Stomach smooth muscle (tissue), 2 donors: ENCODE measurements at regions not wholly inside any gene's neighbourhood (a gene's known extent, or its start where the extent isn't known, plus 50 kb on each side); places are given as distances from the start of the nearest gene placed in this dataset.

Source experiments
- H3K27ac ChIP-seq: one replicate; pipeline ENCODE4 v1.7.0; 2013; ENCODE audit warnings: mild to moderate bottlenecking, low read length, inconsistent platforms
- H3K27me3 ChIP-seq, 2 donors: one replicate each; pipeline ENCODE4 v1.7.0; 2013; ENCODE audit warnings: low read length in 2 of 2; ENCODE audit not compliant: insufficient read depth in 2 of 2, control insufficient read depth in 1 of 2
- H3K36me3 ChIP-seq, 2 donors: one replicate each; pipeline ENCODE4 v1.7.0; 2013; ENCODE audit warnings: low read length in 2 of 2; ENCODE audit not compliant: control insufficient read depth in 2 of 2, insufficient read depth in 2 of 2
- H3K4me1 ChIP-seq: one replicate; pipeline ENCODE4 v1.7.0; 2013; ENCODE audit warnings: low read length; ENCODE audit not compliant: control insufficient read depth, insufficient read depth
- H3K4me3 ChIP-seq, 2 donors: one replicate each; pipeline ENCODE4 v1.7.0; 2013; ENCODE audit warnings: low read length in 2 of 2
- H3K9ac ChIP-seq, 2 donors: one replicate each; pipeline ENCODE4 v1.7.0; 2013; ENCODE audit warnings: low read length in 2 of 2, mild to moderate bottlenecking in 1 of 2
- H3K9me3 ChIP-seq, 2 donors: one replicate each; pipeline ENCODE4 v1.7.0; 2013; ENCODE audit warnings: low read length in 2 of 2; ENCODE audit not compliant: control insufficient read depth in 2 of 2
- donor health status: healthy.
- donor health status: Pancreatic carcinoma.

DNA sequence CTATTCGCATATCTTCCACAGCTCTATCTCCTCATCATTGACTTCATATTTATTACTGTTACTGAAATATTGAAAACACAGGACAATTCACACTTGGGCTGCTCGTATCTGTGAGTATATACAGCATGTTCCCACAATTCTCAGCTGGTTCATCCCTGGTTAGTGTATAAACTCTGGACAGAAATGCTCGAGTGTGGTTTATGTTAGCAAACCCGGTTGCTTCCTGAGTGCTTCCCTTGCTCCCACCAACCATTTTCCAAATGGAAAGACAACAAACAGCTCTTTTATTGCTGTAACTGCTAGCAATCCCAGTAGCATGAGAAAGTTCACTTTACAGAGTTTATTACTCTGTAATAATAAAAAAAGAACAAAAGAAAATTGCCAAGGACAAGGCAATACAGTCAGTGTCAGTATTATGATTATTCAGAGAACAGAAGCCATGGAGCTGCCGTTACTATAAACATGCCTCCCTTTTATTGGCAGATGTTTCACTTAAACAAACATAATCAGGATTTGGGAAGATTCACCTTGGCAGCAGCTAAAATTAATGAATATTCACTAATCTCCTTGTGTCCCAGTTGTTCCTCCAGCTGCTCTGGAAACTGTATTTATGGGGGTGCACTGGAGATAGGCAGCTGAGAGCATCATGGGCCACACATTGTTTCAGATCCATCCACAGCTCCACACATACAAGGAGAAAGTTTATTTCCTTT lies 134.1 kb upstream of the GUCY1A1 start:
- Histone ChIP-seq H3K9me3 (no peaks in the 10 kb centered on the region), H3K4me3 (peak overlapping the region in 1 of 2 donors; percentile 9), H3K4me1 (peaks cover 2% of the 10 kb centered on the region), H3K36me3 (no peaks in the 10 kb centered on the region), H3K27ac (peak overlapping the region; percentile 32), H3K9ac (no peak overlapping the region), H3K27me3 (no peaks in the 10 kb centered on the region)

DNA sequence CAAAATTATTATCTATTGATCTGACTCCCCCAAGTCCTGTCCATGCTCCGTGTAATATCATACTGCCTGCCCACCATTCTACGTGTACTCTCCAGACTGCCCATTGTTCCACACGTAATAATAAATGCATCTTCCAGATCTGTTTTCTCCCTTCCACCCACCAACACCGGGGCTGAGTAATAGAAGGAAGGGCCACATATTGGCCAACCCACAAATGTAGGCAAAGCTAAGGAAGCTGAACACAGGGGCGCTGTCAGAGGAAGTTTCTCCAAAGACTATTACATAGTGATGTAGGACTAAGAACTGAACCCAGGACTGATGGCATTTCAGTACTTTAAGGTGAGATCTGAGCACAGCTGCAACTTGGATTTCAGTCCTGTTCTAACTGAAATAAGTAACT lies 135.8 kb upstream of the GUCY1A1 start:
- Histone ChIP-seq H3K36me3 (no peaks in the 10 kb centered on the region), H3K9me3 (no peaks in the 10 kb centered on the region), H3K9ac (no peak overlapping the region), H3K4me1 (peaks cover 4% of the 10 kb centered on the region), H3K4me3 (no peak overlapping the region), H3K27ac (no peak overlapping the region), H3K27me3 (no peaks in the 10 kb centered on the region)

DNA sequence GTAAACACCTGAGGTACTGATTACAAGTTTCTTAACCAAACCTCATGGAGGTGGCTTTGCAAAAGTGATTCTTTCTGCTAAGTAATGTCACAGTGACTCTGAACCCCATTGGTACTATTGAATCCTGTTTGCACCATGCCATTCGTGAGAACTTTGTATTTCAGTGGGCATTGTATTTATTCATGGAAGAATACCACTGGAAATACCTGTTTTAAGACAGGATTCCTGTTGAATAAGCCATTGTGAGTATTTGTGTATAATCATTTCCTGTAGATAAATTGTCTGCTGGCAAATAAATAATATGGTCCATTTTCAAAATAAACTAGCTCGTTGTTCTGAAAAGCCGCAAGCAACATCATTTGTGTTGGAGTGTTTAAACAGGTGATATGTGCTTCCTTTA lies 136.4 kb upstream of the GUCY1A1 start:
- H3K27me3 ChIP-seq, result no peaks in the 10 kb centered on the region
- peaks cover 4% of the 10 kb centered on the region for H3K4me1 ChIP-seq
- H3K27ac ChIP-seq, result no peak overlapping the region
- no peaks in the 10 kb centered on the region for H3K9me3 ChIP-seq
- H3K36me3 ChIP-seq, result no peaks in the 10 kb centered on the region
- H3K4me3 ChIP-seq, result no peak overlapping the region
- H3K9ac ChIP-seq, result no peak overlapping the region

DNA sequence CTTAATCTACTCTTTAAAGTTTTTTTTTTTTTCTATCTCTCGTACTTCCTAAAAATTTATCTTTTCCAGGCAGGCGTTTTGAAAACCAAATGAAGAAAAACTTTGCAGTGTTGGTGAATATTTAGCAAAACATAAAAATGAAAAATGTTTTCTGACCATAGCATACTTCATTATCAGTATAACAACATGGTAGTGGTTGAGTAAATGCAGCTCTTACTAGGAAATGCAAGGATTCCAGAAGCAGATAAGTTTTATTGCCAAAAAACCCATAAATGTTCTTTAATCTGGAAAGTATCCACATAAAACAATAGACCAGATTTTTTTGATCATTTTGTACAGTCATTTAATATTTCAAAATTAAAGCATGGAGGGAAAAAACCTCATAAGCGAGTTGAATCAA lies 136.9 kb upstream of the GUCY1A1 start:
- Histone ChIP-seq H3K4me1 (peaks cover 4% of the 10 kb centered on the region), H3K27ac (no peak overlapping the region), H3K4me3 (no peak overlapping the region), H3K36me3 (no peaks in the 10 kb centered on the region), H3K9me3 (no peaks in the 10 kb centered on the region), H3K27me3 (no peaks in the 10 kb centered on the region), H3K9ac (no peak overlapping the region)

DNA sequence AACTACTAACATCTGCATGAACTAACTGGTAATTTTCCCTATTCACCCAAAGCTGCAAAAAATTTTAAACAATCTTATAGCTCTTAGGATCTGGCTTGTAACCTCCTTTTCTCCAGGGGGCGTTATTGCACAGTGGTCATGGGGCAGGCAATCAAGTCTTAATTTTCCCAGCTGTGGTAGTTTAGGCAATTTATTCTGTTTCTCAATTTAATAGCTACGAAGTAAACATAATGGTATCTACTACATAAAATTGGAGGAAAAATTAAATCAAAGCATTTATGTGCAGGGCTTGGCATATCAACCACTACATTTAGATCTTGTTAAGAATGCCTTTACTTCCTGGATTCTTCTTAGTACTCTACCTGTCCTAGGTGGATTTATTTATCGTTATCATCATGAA lies 137.4 kb upstream of the GUCY1A1 start:
- H3K4me1 ChIP-seq, result peaks cover 4% of the 10 kb centered on the region

DNA sequence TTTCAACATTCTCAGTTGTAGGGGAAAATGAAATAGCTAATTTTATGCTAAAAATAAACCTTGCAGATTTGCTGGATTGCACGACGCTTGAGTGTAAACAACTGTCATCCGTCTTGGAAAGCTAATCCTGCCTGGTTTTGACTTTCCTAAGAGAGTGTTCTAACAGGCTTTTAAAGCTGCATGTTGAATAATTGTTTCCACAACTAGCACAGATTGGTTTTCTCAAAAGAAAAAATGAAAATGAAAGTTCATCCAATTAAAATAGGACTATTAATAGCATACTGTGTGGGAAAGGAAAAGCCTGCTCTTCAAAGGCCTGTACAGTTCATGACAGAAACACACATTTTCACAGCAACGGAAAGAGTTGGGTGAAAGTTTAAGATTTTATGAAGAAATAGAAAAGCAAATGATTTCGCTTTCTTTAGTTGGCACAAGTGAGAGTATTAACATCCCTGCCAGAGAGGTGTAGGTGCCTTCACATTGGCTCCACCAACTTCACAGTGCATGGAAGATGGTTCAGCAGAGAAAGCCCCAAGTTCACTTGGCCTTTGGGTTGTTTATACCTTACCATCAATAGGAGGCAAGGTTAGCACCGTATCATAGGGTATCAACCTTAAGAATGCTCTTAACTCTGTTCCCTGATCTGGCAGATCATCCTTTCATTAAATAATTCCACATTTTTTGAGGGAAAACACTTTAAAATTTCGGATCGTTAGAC lies 140.0 kb upstream of the GUCY1A1 start:
- Histone ChIP-seq H3K27ac (peak overlapping the region; percentile 42), H3K4me1 (peaks cover 4% of the 10 kb centered on the region), H3K27me3 (no peaks in the 10 kb centered on the region), H3K9ac (peak overlapping the region in 1 of 2 donors; percentile 51), H3K9me3 (peaks cover 0 to under 1% of the 10 kb centered on the region in 2 donors), H3K36me3 (no peaks in the 10 kb centered on the region), H3K4me3 (peak overlapping the region; percentile 15 to 60)

More for the DNA sequence above, 137.4 kb upstream of the GUCY1A1 start:
- Histone ChIP-seq H3K9ac (no peak overlapping the region), H3K9me3 (no peaks in the 10 kb centered on the region), H3K27me3 (no peaks in the 10 kb centered on the region), H3K4me3 (no peak overlapping the region), H3K27ac (no peak overlapping the region), H3K36me3 (no peaks in the 10 kb centered on the region)

DNA sequence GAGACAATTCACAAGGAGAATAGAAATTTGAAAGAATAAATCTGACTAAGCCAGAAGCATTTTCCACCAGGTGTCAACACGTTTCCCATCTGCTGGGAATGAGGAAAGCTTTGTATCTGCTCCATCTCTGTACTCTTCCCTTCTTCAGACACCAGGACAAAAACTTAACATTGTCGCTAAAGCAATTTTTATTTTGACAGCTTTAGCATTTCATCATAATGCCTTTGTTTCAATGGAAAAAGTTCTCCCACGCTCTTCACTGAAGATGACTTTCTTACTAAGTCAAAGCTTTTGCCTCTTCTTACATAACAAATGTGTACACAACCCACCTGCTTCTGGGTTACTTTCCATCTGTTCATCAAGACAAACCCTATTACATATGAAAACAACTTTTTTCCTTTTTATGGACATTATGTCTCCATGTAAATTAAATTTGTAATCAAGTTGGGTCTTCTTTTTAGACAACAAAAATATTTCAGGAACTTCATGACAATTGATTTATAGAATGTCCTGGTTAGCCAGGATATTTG lies 141.7 kb upstream of the GUCY1A1 start:
- peaks cover 2% of the 10 kb centered on the region for H3K4me1 ChIP-seq
- H3K27ac ChIP-seq, result no peak overlapping the region

DNA sequence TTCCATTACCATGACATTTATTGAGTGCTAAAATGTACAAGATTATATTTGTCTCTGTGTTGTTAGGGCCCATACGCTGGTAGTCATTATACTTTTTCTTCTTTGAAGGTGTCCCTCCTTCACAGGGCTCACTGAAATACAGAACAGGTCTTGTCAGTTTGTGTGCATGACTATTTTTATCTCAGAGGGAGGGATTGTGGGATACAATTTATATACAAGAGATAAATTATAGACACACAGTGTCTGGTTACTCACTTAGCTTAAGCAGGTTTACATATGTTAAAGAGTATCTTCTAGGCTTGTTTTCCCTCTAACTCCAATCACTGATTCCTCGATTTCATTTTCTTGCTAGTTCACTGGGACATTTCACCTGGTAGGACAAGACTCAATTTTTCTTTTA lies 143.3 kb upstream of the GUCY1A1 start:
- Histone ChIP-seq H3K27me3 (no peaks in the 10 kb centered on the region), H3K4me3 (no peak overlapping the region), H3K27ac (no peak overlapping the region), H3K36me3 (no peaks in the 10 kb centered on the region), H3K9ac (no peak overlapping the region), H3K4me1 (peaks cover 2% of the 10 kb centered on the region), H3K9me3 (peaks cover 4% of the 10 kb centered on the region in 2 donors)

More for the DNA sequence above, 141.7 kb upstream of the GUCY1A1 start:
- peaks cover 4% of the 10 kb centered on the region in 2 donors for H3K9me3 ChIP-seq
- no peaks in the 10 kb centered on the region for H3K36me3 ChIP-seq
- no peak overlapping the region for H3K9ac ChIP-seq
- H3K4me3 ChIP-seq, result no peak overlapping the region
- H3K27me3 ChIP-seq, result no peaks in the 10 kb centered on the region

DNA sequence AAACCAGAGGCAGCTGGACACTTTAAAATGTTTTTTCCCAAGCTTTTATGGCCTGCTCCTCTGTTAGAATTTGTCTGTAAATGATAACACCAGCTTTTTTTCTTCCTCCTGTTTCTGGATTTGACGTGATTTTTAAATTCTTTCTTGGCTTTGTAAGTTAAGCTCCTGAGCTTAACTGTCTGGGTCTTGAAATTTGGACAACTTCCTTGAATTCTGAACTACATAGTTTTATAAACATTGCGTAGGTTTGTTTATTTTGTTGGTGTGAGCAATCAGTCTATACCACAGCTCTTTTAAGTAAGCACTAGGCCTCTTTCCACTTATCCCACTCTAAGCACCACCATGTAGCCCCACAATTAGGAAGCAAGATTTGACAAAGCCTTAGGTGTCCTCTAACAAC lies 144.4 kb upstream of the GUCY1A1 start:
- Histone ChIP-seq H3K36me3 (no peaks in the 10 kb centered on the region), H3K4me1 (peaks cover 2% of the 10 kb centered on the region), H3K9me3 (peaks cover 4% of the 10 kb centered on the region in 2 donors), H3K27me3 (no peaks in the 10 kb centered on the region), H3K4me3 (no peak overlapping the region), H3K9ac (no peak overlapping the region), H3K27ac (peak overlapping the region; percentile 7)

DNA sequence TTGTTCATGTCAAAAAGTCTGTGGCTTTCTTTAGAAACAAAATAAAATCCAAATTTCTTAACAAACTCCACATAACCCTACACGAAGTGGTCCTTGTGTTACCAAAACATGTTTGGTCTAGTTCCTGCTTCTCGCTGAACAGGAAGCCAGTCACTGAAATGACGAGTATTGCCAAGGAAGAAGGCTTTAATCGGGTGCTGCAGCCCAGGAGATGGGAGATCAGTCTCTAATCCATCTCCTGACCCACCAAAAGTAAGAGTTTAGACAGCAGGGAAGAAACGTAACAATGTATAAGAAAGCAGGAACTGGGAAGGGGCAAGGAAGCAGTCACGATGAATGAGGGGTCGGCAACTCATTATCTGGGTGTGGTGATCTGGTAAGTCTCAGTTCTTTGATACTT lies 144.6 kb upstream of the MAP9 start:
- no peaks in the 10 kb centered on the region for H3K4me1 ChIP-seq
- no peaks in the 10 kb centered on the region for H3K36me3 ChIP-seq
- peak overlapping the region; percentile 7 for H3K27ac ChIP-seq
- H3K9me3 ChIP-seq, result peaks cover 4% of the 10 kb centered on the region in 2 donors
- H3K4me3 ChIP-seq, result no peak overlapping the region
- H3K27me3 ChIP-seq, result no peaks in the 10 kb centered on the region
- no peak overlapping the region for H3K9ac ChIP-seq
